ENCODE measurements at regions not wholly inside any gene's neighbourhood (a gene's known extent, or its start where the extent isn't known, plus 50 kb on each side); places are given as distances from the start of the nearest gene placed in this dataset.
A peak's percentile ranks its signal among the peaks of the same experiment; 100 is the strongest.

- no peak overlapping the region for H3K9ac ChIP-seq (ENCODE audit: low read length in 3 of 3)
- H3K27ac ChIP-seq (ENCODE audit: low read depth in 2 of 2, low read length in 2 of 2): no peak overlapping the region
- intact Hi-C loops (cut with DNase I): no loop called here
- no peaks in the 10 kb centered on the region for H3K27me3 ChIP-seq (ENCODE audit: control insufficient read depth, insufficient read depth, low read length)
- DNase-seq: no peak
- FAIRE-seq: no peak
- no peaks in the 10 kb centered on the region for H3K36me3 ChIP-seq (ENCODE audit: control insufficient read depth in 2 of 3, insufficient read depth in 3 of 3, low read length in 3 of 3)
- H3K4me1 ChIP-seq (ENCODE audit: control insufficient read depth in 2 of 3, insufficient read depth in 2 of 3, low read depth in 1 of 3, low read length in 3 of 3): no peaks in the 10 kb centered on the region
- H3K4me3 ChIP-seq (ENCODE audit: low read length in 3 of 3): no peak overlapping the region
- H3K9me3 ChIP-seq (ENCODE audit: control insufficient read depth in 2 of 3, insufficient read depth in 1 of 3, low read length in 3 of 3): no peaks in the 10 kb centered on the region
- TF ChIP-seq CTCF (IDR thresholded peaks at IDR 0.05; ENCODE audit: borderline replicate concordance, extremely low read depth, insufficient read depth): no peak
Measured at GRCh38 chr4:123455360-123455759, 58.8 kb downstream of the SPRY1 start.

- no peaks in the 10 kb centered on the region for H3K4me1 ChIP-seq (ENCODE audit: control insufficient read depth in 2 of 3, insufficient read depth in 2 of 3, low read depth in 1 of 3, low read length in 3 of 3)
- no peak for FAIRE-seq
Measured at GRCh38 chr4:123462007-123462406, 65.4 kb downstream of the SPRY1 start.

GRCh38 chr4:123463869-123464268 is 67.3 kb downstream of the SPRY1 start:
- intact Hi-C loops (cut with DNase I): no loop called here
- FAIRE-seq (no peak), DNase-seq (peak in 2 of 5 donors; percentile 30 to 57)
- Histone ChIP-seq H3K9ac (ENCODE audit: low read length in 3 of 3) (no peak overlapping the region), H3K4me3 (ENCODE audit: low read length in 3 of 3) (no peak overlapping the region), H3K36me3 (ENCODE audit: control insufficient read depth in 2 of 3, insufficient read depth in 3 of 3, low read length in 3 of 3) (no peaks in the 10 kb centered on the region), H3K4me1 (ENCODE audit: control insufficient read depth in 2 of 3, insufficient read depth in 2 of 3, low read depth in 1 of 3, low read length in 3 of 3) (no peaks in the 10 kb centered on the region), H3K27me3 (ENCODE audit: control insufficient read depth, insufficient read depth, low read length) (no peaks in the 10 kb centered on the region), H3K27ac (ENCODE audit: low read depth in 2 of 2, low read length in 2 of 2) (no peak overlapping the region), H3K9me3 (ENCODE audit: control insufficient read depth in 2 of 3, insufficient read depth in 1 of 3, low read length in 3 of 3) (no peaks in the 10 kb centered on the region)
- no peak for TF ChIP-seq CTCF (IDR thresholded peaks at IDR 0.05; ENCODE audit: borderline replicate concordance, extremely low read depth, insufficient read depth)

More at GRCh38 chr4:123462007-123462406, 65.4 kb downstream of the SPRY1 start:
- TF ChIP-seq CTCF (IDR thresholded peaks at IDR 0.05; ENCODE audit: borderline replicate concordance, extremely low read depth, insufficient read depth): no peak
- Histone ChIP-seq H3K4me3 (ENCODE audit: low read length in 3 of 3) (no peak overlapping the region), H3K36me3 (ENCODE audit: control insufficient read depth in 2 of 3, insufficient read depth in 3 of 3, low read length in 3 of 3) (no peaks in the 10 kb centered on the region), H3K9ac (ENCODE audit: low read length in 3 of 3) (no peak overlapping the region), H3K27ac (ENCODE audit: low read depth in 2 of 2, low read length in 2 of 2) (no peak overlapping the region), H3K27me3 (ENCODE audit: control insufficient read depth, insufficient read depth, low read length) (no peaks in the 10 kb centered on the region), H3K9me3 (ENCODE audit: control insufficient read depth in 2 of 3, insufficient read depth in 1 of 3, low read length in 3 of 3) (no peaks in the 10 kb centered on the region)
- no peak for DNase-seq
- intact Hi-C loops (cut with DNase I): no loop called here

GRCh38 chr4:123465416-123465815 is 68.8 kb downstream of the SPRY1 start:
- DNase-seq (no peak), FAIRE-seq (no peak)
- Histone ChIP-seq H3K27me3 (ENCODE audit: control insufficient read depth, insufficient read depth, low read length) (no peaks in the 10 kb centered on the region), H3K4me1 (ENCODE audit: control insufficient read depth in 2 of 3, insufficient read depth in 2 of 3, low read depth in 1 of 3, low read length in 3 of 3) (no peaks in the 10 kb centered on the region), H3K9ac (ENCODE audit: low read length in 3 of 3) (no peak overlapping the region), H3K27ac (ENCODE audit: low read depth in 2 of 2, low read length in 2 of 2) (no peak overlapping the region), H3K9me3 (ENCODE audit: control insufficient read depth in 2 of 3, insufficient read depth in 1 of 3, low read length in 3 of 3) (no peaks in the 10 kb centered on the region), H3K4me3 (ENCODE audit: low read length in 3 of 3) (no peak overlapping the region), H3K36me3 (ENCODE audit: control insufficient read depth in 2 of 3, insufficient read depth in 3 of 3, low read length in 3 of 3) (no peaks in the 10 kb centered on the region)
- intact Hi-C loops (cut with DNase I): no loop called here
- no peak for TF ChIP-seq CTCF (IDR thresholded peaks at IDR 0.05; ENCODE audit: borderline replicate concordance, extremely low read depth, insufficient read depth)
